ENCODE measurements at regions not wholly inside any gene's neighbourhood (a gene's known extent, or its start where the extent isn't known, plus 50 kb on each side); places are given as distances from the start of the nearest gene placed in this dataset.
"Not testable (repeated sequence)": the region's sequence is repeated elsewhere in the genome, so short reads cannot be mapped to it uniquely, and the experiment has no call there.

DNA sequence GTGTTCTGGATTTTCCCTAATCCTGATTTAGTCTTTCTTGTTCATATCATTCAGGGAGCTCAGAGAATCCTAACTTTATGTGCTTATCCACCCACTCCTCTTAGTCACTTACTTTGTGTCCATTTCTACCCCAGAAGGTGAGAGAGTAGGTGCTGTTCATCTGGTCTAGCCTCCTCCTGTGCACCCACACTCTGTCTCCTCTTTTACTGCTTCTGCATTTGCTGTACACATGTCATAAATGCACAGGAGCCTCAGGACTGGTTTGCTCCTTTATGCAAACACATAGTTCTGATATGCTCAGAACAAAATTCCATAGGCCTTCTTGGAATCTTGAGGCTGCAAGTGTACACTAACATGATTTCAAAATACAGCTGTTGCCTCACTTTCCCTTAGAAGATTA is 1014.7 kb downstream of the PRIM2 start:
- H3K36me3 ChIP-seq (ENCODE audit: control insufficient read depth in 2 of 4, insufficient read depth in 4 of 4, low read length in 3 of 4); H2AFZ ChIP-seq (ENCODE audit: low read length); H4K8ac ChIP-seq (ENCODE audit: extremely low read depth, insufficient read depth, low read length); H3K4ac ChIP-seq (replicated peaks; ENCODE audit: insufficient read length, low read depth, low read length); H4K5ac ChIP-seq (ENCODE audit: insufficient read length, low read depth, low read length); H2AK5ac ChIP-seq (ENCODE audit: low read depth, low read length); H4K20me1 ChIP-seq (replicated peaks in 1 of 2; ENCODE audit: control insufficient read depth in 1 of 2, insufficient read depth in 2 of 2, low read length in 2 of 2); H3K9ac ChIP-seq (replicated peaks in 1 of 4; ENCODE audit: extremely low read depth in 1 of 4, low read depth in 3 of 4, low read length in 3 of 4); H3K4me2 ChIP-seq (ENCODE audit: insufficient read depth in 1 of 2, low read depth in 2 of 2, low read length in 2 of 2); H3K23me2 ChIP-seq (ENCODE audit: low read depth, low read length); H3K79me1 ChIP-seq (ENCODE audit: low read depth, low read length); H3K18ac ChIP-seq (ENCODE audit: extremely low read depth, low read length); H4K91ac ChIP-seq (replicated peaks; ENCODE audit: insufficient read length, low read length); H3K4me3 ChIP-seq (ENCODE audit: extremely low read depth in 1 of 4, insufficient read depth in 2 of 4, low read depth in 3 of 4, low read length in 4 of 4); H2BK15ac ChIP-seq (ENCODE audit: low read length); H3K27ac ChIP-seq (ENCODE audit: low read depth, low read length); H3K23ac ChIP-seq (ENCODE audit: insufficient read length); H3K56ac ChIP-seq (replicated peaks; ENCODE audit: insufficient read length, low read depth, low read length); H3K27me3 ChIP-seq (replicated peaks in 1 of 4; ENCODE audit: control insufficient read depth in 3 of 4, extremely low read depth in 1 of 4, insufficient read depth in 3 of 4, low read length in 3 of 4); CTCF ChIA-PET (ENCODE audit: partially characterized antibody); H3K4me1 ChIP-seq (replicated peaks in 1 of 4; ENCODE audit: control insufficient read depth in 3 of 4, insufficient read depth in 4 of 4, low read length in 3 of 4); FAIRE-seq; H2BK5ac ChIP-seq (ENCODE audit: low read depth, low read length); H3K79me2 ChIP-seq (ENCODE audit: control insufficient read depth in 1 of 2, insufficient read depth in 2 of 2, low read length in 2 of 2); H3K14ac ChIP-seq (ENCODE audit: insufficient read length); DNase-seq (ENCODE audit: low read depth in 1 of 2, low spot score in 2 of 2); H2BK12ac ChIP-seq (ENCODE audit: low read depth, low read length); POLR2A ChIA-PET (ENCODE audit: partially characterized antibody); H2BK120ac ChIP-seq (replicated peaks; ENCODE audit: low read depth, low read length); H2BK20ac ChIP-seq (ENCODE audit: low read length): not testable (repeated sequence)
- peaks cover 9 to 22% of the 10 kb centered on the region in 2 experiments; a peak in 3 of 4 replicates for H3K9me3 ChIP-seq (ENCODE audit: insufficient read depth in 2 of 2, low read depth in 1 of 2, low read length in 1 of 2)

DNA sequence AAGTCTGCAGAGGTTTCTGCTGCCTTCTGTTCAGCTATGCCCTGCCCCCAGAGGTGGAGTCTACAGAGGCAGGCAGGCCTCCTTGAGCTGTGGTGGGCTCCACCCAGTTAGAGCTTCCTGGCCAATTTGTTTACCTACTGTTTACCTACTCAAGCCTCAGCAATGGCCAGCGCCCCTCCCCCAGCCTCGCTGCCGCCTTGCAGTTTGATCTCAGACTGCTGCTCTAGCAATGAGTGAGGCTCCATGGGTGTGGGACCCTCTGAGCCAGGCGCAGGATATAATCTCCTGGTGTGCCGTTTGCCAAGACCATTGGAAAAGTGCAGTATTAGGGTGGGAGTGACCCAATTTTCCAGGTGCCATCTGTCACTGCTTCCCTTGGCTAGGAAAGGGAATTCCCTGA is 1024.9 kb downstream of the PRIM2 start:
- FAIRE-seq; POLR2A ChIA-PET (ENCODE audit: partially characterized antibody): not testable (repeated sequence)
- WGBS, 2 experiments (ENCODE audit: extremely low coverage in 1 of 2, insufficient coverage in 1 of 2, insufficient read length in 1 of 2, insufficient replicate concordance in 2 of 2, low coverage in 1 of 2, low lambda C conversion rate in 2 of 2, missing lambda C conversion rate in 1 of 2): 79% methylated on average over 5 of the region's 5 CpGs; no CpG with 5 or more reads in 1 of the 2 experiments

More for the DNA sequence above, 1024.9 kb downstream of the PRIM2 start:
- H3K27ac ChIP-seq (ENCODE audit: low read depth, low read length); H3K27me3 ChIP-seq (replicated peaks in 1 of 4; ENCODE audit: control insufficient read depth in 3 of 4, extremely low read depth in 1 of 4, insufficient read depth in 3 of 4, low read length in 3 of 4); H2AK5ac ChIP-seq (ENCODE audit: low read depth, low read length); H3K4me3 ChIP-seq (ENCODE audit: extremely low read depth in 1 of 4, insufficient read depth in 2 of 4, low read depth in 3 of 4, low read length in 4 of 4); H3K4me1 ChIP-seq (replicated peaks in 1 of 4; ENCODE audit: control insufficient read depth in 3 of 4, insufficient read depth in 4 of 4, low read length in 3 of 4); H4K5ac ChIP-seq (ENCODE audit: insufficient read length, low read depth, low read length); H3K23me2 ChIP-seq (ENCODE audit: low read depth, low read length); CTCF ChIA-PET (ENCODE audit: partially characterized antibody); H2BK5ac ChIP-seq (ENCODE audit: low read depth, low read length); H2BK15ac ChIP-seq (ENCODE audit: low read length); H2BK20ac ChIP-seq (ENCODE audit: low read length); H3K23ac ChIP-seq (ENCODE audit: insufficient read length); H2AFZ ChIP-seq (ENCODE audit: low read length); H4K91ac ChIP-seq (replicated peaks; ENCODE audit: insufficient read length, low read length); H3K9ac ChIP-seq (replicated peaks in 1 of 4; ENCODE audit: extremely low read depth in 1 of 4, low read depth in 3 of 4, low read length in 3 of 4); H3K79me2 ChIP-seq (ENCODE audit: control insufficient read depth in 1 of 2, insufficient read depth in 2 of 2, low read length in 2 of 2); H3K36me3 ChIP-seq (ENCODE audit: control insufficient read depth in 2 of 4, insufficient read depth in 4 of 4, low read length in 3 of 4); DNase-seq (ENCODE audit: low read depth in 1 of 2, low spot score in 2 of 2); H2BK120ac ChIP-seq (replicated peaks; ENCODE audit: low read depth, low read length); H3K4ac ChIP-seq (replicated peaks; ENCODE audit: insufficient read length, low read depth, low read length); H3K56ac ChIP-seq (replicated peaks; ENCODE audit: insufficient read length, low read depth, low read length); H3K18ac ChIP-seq (ENCODE audit: extremely low read depth, low read length); H3K4me2 ChIP-seq (ENCODE audit: insufficient read depth in 1 of 2, low read depth in 2 of 2, low read length in 2 of 2); H4K20me1 ChIP-seq (replicated peaks in 1 of 2; ENCODE audit: control insufficient read depth in 1 of 2, insufficient read depth in 2 of 2, low read length in 2 of 2); H2BK12ac ChIP-seq (ENCODE audit: low read depth, low read length); H3K14ac ChIP-seq (ENCODE audit: insufficient read length); H3K79me1 ChIP-seq (ENCODE audit: low read depth, low read length); H4K8ac ChIP-seq (ENCODE audit: extremely low read depth, insufficient read depth, low read length): not testable (repeated sequence)
- peaks cover 7 to 14% of the 10 kb centered on the region in 2 experiments; a peak in 2 of 4 replicates for H3K9me3 ChIP-seq (ENCODE audit: insufficient read depth in 2 of 2, low read depth in 1 of 2, low read length in 1 of 2)
